Renal cortical epithelial cell (primary cell): ENCODE measurements at regions not wholly inside any gene's neighbourhood (a gene's known extent, or its start where the extent isn't known, plus 50 kb on each side); places are given as distances from the start of the nearest gene placed in this dataset.

Experiments used
- DNase-seq: peaks from one replicate; pipeline ENCODE4 v3.0.0-alpha.2; 2011; ENCODE audit warnings: low read depth

DNA sequence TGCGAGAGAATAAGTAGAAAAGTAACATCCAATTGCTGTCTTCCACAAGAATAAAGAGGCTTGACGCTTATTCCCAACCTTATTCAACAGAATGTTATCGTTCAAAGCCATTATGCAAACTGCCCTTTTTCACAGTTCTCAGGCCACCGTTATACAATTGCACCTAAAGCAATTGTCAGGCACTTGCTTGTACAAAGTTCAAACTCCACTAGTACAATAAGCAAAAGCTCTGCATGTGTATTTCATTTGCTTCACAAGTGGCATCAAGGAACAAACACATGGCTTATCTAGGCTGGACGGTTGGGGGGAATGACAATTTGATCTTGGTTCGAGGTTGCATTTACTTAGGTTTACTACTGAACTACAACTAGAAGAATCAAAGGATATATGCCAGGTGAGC lies 815.6 kb downstream of the EFNB2 start:
- no peak for DNase-seq

DNA sequence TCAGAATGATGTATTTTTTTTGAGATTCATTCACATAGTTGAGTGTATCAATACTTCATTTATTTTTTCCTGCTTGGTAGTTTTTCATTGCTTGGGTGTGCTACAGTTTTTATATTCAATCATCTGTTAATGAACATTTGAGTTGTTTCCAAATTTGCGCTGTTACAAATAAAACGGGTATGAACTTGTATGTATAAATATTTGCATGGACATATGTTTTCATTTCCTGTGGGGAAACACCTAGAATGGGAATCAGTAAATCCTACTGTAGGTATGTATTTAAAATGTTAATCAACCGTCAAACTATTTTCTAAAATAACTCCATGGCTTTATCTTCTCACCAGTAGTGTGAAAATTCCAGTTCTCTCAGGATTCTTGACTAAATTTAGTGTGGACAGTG lies 826.3 kb downstream of the EFNB2 start:
- DNase-seq: no peak

DNA sequence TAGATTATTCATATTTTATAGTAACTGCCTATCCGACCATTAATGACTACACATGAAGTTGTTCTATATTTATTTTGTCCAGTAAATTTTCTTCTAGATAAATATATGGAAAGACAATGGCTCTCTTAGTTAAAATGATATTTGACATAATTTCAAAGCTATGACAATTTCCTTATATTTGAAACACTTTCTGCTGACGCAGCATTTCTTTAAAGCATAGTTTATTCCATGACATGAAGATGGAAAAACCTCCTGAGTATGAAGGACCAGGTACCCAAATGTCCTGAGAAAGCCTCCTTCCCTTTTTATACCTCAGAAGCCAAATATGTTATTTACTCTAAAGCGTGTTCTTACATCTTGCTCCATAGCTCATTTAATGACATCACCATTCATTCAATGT lies 831.6 kb downstream of the EFNB2 start:
- no peak for DNase-seq

- peak; percentile 52 for DNase-seq
Measured at GRCh38 chr13:105702441-105702840, 833.0 kb downstream of the EFNB2 start.

GRCh38 chr13:105692769-105693168 lies 842.7 kb downstream of the EFNB2 start:
- DNase-seq: no peak

DNA sequence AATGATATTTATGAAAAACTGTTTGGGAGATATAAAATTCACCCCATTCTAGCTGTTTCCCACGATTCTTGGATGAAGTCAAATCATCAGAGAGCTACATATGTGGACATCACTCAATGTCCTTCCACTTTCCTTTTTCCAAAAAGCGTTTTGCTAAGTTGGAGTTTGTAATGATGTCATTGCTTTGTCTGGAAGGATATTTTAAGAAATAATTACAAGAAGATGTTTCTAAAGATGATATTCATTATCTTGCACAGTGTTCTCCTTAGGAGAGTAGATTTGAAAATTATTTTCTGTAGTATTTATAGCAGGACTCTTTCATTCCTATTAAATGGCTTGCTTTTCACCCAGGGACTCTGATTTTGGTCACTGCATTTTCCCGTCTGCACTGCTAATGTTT lies 851.2 kb downstream of the EFNB2 start:
- no peak for DNase-seq

DNA sequence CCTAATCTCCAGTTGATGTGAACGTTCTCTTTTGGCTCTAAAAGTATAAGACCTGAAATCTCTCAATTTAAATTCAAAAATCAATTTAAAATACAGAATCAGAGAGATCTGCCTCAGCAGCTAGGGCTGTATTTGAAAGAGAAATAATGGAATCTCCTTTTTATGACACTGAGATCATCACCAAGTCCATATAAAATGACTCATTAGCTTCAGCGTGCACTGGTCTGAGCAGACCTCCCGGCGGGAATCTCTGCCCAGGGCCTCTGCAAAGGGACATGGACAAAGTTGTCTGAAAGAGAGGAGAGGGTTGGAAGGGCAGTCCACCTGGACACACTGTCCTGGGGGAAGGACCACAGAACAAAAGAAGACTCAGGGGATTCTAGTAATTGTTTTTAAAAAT lies 855.6 kb downstream of the EFNB2 start:
- no peak for DNase-seq

- no peak for DNase-seq
Measured at GRCh38 chr13:105678072-105678471, 857.4 kb downstream of the EFNB2 start.

- DNase-seq: no peak
Measured at GRCh38 chr13:105672881-105673280, 862.6 kb downstream of the EFNB2 start.

GRCh38 chr13:105671131-105671530 lies 864.3 kb downstream of the EFNB2 start:
- peak; percentile 46 for DNase-seq

GRCh38 chr13:105670179-105670990 lies 865.1 kb downstream of the EFNB2 start:
- DNase-seq: peak; percentile 95

DNA sequence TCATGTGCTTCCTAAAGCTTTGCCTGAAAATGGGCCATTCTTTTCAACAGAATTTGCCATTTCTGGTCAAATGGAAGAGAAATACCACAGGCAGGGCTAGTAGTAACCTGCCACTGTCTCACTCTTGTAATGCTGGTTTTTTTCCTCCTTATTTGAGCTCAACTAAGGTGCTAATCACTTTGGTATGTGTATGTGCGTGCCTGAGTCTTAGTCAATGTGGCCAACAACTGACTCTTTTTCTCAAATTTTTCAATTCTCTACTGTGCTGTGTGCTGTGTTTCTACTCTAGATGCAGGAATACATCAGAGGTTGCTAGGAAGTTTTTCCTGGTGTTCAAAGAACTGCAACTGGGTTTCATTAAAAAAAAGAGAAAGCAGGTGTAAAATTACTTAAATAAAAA lies 870.2 kb downstream of the EFNB2 start:
- peak; percentile 93 for DNase-seq

DNA sequence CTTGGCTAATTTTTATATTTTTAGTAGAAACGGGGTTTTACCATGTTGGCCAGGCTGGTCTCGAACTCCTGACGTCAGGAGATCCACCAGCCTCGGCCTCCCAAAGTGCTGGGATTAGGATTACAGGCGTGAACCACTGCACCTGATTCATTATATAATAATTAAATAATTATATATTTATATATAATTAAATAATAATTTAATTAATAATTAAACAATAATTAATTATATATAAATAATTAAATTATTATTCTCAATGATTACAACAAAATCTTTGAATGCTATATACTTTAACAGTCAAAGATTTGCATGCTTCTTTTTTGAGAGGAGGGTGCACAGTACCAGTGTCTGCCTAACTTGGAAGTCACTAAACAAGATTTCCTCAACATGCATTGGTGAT lies 872.3 kb downstream of the EFNB2 start:
- DNase-seq: no peak

GRCh38 chr13:105660561-105660960 lies 874.9 kb downstream of the EFNB2 start:
- no peak for DNase-seq

DNA sequence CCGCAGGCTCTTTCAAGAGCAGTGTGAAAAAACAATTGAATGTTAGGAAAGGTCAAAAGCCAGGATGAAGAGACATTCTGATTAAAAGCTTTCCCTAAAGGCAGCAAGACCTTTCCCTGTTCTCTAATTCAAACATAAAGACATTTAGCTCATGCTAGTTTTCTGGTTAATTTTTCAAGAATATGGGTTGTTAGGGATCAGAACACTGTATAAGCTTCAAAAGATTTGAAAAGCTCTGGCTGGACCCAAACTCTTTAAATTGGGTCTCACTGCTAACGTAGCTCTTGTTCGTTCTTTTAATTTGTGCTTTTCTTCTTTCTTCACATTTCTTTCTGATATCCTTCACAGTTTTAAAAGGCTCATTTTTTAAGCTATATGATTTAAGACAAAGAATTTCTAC lies 877.0 kb downstream of the EFNB2 start:
- DNase-seq: no peak

- DNase-seq: no peak
Measured at GRCh38 chr13:105655046-105655445, 880.4 kb downstream of the EFNB2 start.

- DNase-seq: no peak
Measured at GRCh38 chr13:105643966-105644365, 891.5 kb downstream of the EFNB2 start.

GRCh38 chr13:105642511-105642958 lies 892.9 kb downstream of the EFNB2 start:
- DNase-seq: peak; percentile 47

DNA sequence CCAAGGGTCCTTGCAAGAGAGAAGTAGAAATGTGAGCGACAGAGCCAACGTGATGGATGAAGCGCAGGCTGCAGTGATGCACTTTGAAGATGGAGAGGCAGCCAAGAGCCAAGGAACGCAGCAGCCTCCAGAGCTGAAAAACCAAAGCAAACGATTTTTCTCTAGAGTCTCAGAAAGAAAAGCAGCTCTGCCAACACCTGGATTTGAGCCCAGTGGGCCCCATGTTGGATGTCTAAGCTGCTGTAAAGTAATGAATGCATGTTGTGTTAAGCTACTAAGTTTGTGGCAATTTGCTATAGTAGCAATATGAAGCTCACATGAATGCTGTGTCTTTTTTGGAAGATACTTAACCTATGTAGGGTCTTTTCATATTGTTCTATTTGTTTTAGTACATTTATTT lies 894.3 kb downstream of the EFNB2 start:
- no peak for DNase-seq

GRCh38 chr13:105638426-105638825 lies 897.0 kb downstream of the EFNB2 start:
- DNase-seq: peak; percentile 36

GRCh38 chr13:105634059-105634458 lies 901.4 kb downstream of the EFNB2 start:
- no peak for DNase-seq

DNA sequence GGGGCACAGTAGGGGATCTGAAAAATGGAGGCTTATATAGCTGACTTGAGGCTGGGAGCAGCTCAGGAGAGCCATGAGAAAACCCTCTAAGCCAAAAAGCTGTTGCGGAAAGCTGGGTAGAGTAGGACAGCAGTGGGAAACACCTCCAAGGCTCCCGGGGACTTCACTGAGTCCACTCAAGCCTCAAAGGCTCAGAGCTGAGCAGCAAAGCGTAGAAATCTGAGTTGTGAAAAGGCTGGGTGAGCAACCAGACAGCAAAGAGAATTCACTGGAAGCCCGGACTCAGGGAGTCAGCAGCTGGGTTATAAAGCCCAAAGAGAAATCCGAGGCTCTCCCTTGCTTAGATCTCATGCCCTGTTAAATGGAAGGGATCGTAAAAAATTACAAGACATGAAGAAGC lies 905.0 kb downstream of the EFNB2 start:
- no peak for DNase-seq

DNA sequence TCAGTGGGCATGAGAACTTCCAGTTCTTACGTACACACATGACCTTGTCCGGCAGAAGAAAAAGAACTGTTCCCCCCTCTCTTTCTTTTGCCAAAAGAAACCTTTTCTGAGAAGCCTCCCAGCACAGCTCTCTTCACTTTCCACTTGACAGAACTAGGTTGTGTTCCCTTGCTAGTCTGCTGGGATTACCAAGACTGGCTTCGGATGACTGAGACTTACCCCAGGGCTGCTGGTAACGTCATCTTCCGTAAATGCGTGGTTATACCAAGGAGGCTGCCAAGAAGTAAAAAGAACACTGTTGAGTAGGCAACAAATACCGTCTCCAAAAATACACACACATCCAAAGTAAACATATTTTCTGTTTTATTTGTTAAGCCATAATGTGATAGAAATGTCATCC lies 908.2 kb downstream of the EFNB2 start:
- peak; percentile 19 for DNase-seq

- peak; percentile 5 for DNase-seq
Measured at GRCh38 chr13:105625691-105626090, 909.8 kb downstream of the EFNB2 start.
